HepG2 (cell line): ENCODE measurements at regions not wholly inside any gene's neighbourhood (a gene's known extent, or its start where the extent isn't known, plus 50 kb on each side); places are given as distances from the start of the nearest gene placed in this dataset.

Experiments
- CEBPB ChIP-seq: IDR thresholded peaks from 2 replicates; pipeline ENCODE4 v1.6.1; 2011; ENCODE audit warnings: low read depth, low read length, improper control_type of control experiment, borderline replicate concordance
- IKZF4 ChIP-seq: sonication (generic); formaldehyde crosslinking; IDR thresholded peaks from 2 replicates; pipeline ENCODE4 v1.5.1; 2020; ENCODE audit warnings: borderline replicate concordance, mild to moderate bottlenecking, low read depth, missing genetic modification reagents; ENCODE audit errors: not compliant biosample characterization
- SUZ12 ChIP-seq: fragments of 150-350 bp; IDR thresholded peaks from 2 replicates; pipeline ENCODE4 v1.6.1; 2014; ENCODE audit warnings: low read depth, low read length
- U2AF1 ChIP-seq: fragments of 200-400 bp; formaldehyde crosslinking; optimal IDR thresholded peaks from 2 replicates; pipeline ENCODE3; 2017; ENCODE audit warnings: mild to moderate bottlenecking, low read depth, low read length
- XBP1 ChIP-seq: sonication (generic); formaldehyde crosslinking; IDR thresholded peaks from 2 replicates; pipeline ENCODE4 v1.5.0; 2020; ENCODE audit warnings: missing genetic modification reagents
- ZNF331 ChIP-seq: sonication (generic); formaldehyde crosslinking; IDR thresholded peaks from 2 replicates; pipeline ENCODE4 v1.4.0; 2020; ENCODE audit warnings: missing genetic modification reagents
- ZNF616 ChIP-seq: sonication (generic); formaldehyde crosslinking; IDR thresholded peaks from 2 replicates; pipeline ENCODE4 v1.5.0; 2020; ENCODE audit warnings: low read depth, mild to moderate bottlenecking, missing genetic modification reagents
- ZNF724P ChIP-seq: sonication (generic); formaldehyde crosslinking; IDR thresholded peaks from 2 replicates; pipeline ENCODE4 v1.8.0; 2022; ENCODE audit warnings: missing genetic modification reagents, borderline replicate concordance

GRCh38 chr6:109251839-109252238, 130.4 kb downstream of the CD164 start:
- TF ChIP-seq U2AF1 (no peak), XBP1 (CRISPR knock-in tag) (no peak), ZNF724P (no peak), CEBPB (no peak), SUZ12 (no peak), ZNF616 (CRISPR knock-in tag) (no peak), ZNF331 (no peak), IKZF4 (no peak)
